HG02973 (cell line): ENCODE measurements at regions not wholly inside any gene's neighbourhood (a gene's known extent, or its start where the extent isn't known, plus 50 kb on each side); places are given as distances from the start of the nearest gene placed in this dataset.
A peak's percentile ranks its signal among the peaks of the same experiment; 100 is the strongest.

ENCODE experiments used
- ATAC-seq: cut with Tn5 transposase; IDR thresholded peaks from one replicate; pipeline ENCODE4 v1.9.1; 2021; ENCODE audit warnings: moderate library complexity; ENCODE audit not compliant: unreplicated experiment

DNA sequence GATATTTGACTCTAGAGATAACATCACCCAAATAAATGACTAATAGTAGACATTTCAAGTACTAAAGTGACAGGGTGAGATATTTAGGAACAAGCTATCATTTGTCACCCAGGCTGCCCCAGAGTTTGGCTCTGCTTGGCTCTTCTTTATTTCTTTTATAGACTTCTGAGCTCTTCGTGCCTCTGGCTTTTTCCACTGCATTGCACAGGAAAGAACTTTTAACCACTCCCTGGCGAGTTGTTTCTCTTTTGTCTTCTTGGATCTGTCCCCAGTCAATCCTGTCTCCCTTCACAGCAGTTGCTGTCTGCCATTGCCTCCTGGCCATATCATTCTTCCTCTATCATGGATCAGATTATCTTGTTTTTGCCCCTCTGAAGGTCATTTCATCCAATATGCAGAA is 339.2 kb upstream of the DCBLD2 start:
- no peak for ATAC-seq

GRCh38 chr3:99236576-99236975 is 335.1 kb upstream of the DCBLD2 start:
- ATAC-seq, result no peak

DNA sequence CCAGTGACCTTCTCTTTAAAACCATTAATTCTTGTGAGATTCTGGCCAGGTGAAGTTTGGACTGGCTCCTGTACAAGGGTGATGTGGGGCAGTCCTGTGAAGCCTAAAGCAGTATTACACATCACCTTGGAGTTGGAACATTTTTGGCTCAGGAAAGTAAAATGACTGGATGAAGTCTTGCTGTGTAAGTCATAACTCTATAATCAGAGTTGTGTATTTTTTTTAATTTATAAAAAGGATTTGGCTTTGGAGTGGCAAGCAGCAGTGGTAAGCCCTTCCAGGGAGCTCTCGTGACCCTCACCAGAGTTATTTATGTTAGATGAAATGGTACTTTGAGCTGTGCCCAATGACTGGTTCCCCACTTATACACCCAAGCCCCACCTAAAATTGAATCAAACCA is 331.2 kb upstream of the DCBLD2 start:
- no peak for ATAC-seq

DNA sequence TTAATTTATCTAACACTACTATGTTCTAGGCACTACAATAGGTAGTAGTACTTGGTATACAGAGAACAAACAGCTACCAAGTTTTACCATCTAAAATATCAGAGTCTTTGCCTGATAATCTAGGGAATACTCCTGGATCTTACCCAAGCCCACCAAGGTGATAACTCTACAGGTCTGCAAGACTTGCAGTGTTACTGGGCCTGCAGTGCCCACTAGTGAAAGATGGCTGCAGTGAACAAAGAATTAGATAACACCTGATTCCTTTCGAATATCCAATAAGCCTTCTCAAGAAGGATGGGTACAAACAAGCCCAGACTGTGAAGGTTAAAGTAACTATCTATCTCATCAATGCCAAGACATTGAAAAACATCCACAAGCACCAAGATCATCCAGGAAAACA is 317.0 kb upstream of the DCBLD2 start:
- no peak for ATAC-seq

GRCh38 chr3:99212969-99213368 is 311.5 kb upstream of the DCBLD2 start:
- ATAC-seq, result no peak

DNA sequence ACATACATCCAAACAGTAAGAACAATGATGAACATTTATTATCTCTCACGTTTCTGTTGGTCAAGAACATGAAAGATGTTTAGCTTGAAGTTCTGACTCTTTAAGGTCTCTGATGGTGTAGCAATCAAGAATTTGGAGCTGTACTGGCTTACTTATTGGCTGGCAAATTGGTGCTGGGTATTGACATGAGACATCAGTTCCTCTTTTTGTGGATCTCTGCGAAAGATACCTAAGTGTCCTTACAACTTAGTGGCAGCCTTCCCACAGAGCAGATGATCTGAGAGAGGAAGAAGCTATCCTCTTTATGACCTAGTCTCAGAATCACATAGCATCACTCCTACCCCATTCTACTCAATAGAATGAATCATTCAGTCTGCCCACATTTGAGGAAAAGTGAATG is 309.8 kb upstream of the DCBLD2 start:
- ATAC-seq, result no peak

- ATAC-seq, result no peak
Observed at GRCh38 chr3:99199021-99199420, 297.5 kb upstream of the DCBLD2 start.

DNA sequence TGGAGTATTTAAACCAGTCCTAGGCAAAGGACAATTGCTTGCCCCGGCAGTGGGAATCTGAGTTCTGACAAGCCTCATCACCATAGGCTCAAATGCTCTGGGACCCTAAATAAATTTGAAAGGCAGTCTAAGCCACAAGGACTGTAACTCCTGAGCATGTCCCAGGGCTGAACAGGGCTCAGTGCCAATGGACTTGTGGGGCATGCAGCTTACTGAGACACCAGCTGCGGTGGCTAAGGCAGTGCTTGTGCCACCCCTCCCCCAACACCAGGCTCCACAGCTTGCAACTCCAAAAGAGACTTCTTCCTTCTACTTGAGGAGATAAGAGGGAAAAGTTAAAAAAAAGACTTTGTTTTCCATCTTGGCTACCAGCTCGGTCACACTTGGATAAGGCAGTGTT is 289.7 kb upstream of the DCBLD2 start:
- no peak for ATAC-seq

DNA sequence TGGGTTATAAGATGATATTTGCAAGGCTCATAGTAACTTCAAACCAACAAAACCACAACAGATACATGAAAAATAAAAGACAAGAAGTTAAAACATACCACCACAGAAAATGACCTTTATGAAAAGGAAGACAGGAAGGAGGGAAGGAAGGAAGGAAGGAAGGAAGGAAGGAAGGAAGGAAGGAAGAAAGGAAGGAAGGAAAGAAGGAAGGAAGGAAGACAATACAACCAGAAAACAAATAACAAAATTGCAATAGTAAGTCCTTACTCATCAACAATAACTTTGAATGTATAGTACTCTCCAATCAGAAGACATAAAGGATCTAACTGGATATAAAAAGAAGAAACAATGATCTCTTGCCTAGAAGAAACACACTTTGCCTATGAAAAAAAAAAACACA is 287.4 kb upstream of the DCBLD2 start:
- no peak for ATAC-seq

DNA sequence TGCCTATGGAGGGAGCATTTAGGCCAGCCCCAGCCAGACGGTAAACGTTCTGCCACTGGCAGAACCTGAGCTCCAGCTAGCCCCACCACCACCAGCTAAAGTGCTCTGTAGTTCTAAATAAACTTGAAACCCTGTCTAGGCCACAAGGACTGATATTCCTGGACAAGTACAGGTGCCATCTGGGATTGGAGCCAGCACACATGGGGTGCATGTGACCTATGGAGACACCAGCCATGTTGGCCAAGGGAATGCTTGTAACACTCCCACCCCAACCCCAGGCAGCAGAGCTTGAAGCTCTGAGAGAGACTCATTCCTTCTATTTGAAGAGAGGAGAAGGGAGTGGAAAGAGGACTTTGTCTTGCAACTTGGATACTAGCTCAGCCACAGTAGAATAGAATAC is 284.5 kb upstream of the DCBLD2 start:
- ATAC-seq, result no peak

- ATAC-seq, result no peak
Observed at GRCh38 chr3:99176169-99176964, 274.9 kb upstream of the DCBLD2 start.

DNA sequence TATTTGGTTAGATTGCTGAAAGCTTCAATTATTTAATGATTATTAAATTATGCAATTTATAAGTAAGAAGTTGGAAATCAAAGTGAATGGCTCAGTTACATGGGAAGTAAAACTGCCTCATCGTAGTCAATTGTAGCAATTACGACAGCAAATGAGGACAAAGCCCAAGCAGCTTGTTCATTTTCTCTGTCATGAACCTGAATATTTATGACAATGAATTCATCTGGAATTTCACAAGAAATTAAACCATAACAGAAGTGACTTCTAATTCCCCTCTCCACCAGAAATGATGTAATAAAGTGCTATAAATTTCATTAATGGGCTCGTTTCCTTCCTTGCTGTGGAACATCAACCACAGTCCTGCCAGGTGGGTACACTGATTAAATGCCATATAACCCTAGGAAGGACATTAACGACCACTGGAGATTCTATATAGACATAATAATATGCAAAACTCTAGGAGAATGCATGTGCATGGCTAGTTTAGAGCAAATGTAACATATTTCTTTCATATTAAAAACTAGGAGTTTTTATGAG is 273.8 kb upstream of the DCBLD2 start:
- ATAC-seq, result no peak

DNA sequence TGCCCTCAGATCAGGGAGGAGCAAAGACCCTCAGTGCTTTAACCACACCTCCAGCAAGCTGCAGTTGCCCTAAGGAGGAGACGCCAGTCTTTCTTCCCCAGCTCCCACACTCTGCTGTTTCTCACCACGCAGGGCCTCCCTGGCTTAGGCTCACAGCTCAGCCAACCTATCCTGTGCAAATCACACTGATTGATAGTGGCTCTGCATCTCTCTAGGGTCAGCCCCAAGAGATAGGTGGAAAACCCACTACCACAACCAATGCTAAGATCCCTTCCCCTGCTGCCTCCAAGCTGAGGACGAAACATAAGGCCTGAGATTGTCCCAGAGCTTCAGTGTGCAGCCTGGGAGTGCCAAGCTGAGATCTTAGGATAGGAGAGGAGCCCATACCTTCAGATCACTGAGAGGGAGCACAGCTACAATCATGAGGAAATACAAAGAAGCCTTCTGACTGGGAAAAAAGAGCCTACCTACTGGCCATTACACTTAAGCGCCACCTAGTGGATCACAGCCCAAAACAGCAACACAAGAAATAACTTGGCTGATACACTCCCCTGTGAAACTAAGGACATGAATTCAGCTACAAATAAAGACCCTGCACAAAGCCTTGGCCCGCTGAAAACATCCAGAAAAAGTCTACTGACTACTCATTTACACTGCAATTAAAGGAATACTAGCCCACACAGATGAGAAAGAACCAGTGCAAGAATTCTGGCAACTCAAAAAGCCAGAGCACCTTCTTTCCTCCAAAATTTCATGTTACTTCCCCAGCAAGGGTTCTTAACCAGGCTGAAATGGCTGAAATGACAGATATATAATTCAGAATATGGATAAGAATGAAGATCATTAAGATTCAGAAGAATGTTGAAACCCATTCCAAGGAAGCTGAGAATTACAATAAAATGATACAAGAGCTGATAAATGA is 271.5 kb upstream of the DCBLD2 start:
- peak; percentile 71 for ATAC-seq

DNA sequence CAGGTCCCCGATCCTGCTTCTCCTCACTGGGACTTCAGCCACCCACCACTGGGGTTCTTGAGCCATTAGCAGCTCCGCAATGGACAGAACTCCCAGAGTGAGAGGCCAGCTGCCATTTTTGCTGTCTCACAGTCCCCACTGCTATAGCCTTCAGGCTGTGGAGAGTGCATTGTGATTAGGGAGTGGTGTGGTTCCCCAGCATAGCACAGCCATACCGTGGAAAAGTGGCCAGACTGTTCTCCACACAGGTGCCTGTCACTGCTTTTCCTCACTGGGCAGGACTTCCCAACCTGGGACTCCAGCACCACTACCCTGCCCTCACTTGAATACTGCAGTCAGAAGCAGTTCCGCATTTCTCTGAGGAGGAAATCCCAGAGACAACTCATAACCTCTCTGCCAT is 270.3 kb upstream of the DCBLD2 start:
- no peak for ATAC-seq

DNA sequence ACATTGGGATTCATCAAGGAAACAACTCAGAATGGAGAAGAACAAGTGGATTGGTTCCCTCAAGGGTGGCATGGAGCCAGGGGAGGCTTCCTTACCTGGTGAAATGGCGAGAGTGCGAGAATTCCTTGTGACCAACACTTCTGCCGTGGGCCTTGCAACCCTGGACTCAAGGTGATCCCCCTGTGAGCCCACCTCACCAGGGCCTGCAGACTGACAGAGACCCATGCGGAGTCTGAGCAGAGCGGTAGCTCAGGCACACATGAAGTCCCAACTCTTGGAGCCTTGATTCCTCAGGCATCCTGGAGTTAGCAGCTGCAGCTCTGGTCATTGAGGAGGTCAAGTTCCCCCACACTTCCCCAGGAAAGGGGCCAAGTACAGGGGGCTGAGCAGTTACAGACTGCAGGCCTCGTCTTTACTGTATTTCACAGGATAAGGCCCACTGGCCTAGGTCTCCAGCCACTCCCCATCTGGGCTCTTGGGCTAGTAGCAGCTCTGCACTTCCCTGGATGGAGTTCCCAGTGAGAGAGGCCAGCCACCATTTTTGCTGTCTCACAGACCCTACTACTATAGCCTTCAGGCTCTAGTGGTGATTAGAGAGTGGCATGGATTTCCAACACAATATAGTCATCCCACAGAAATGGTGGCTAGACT is 269.5 kb upstream of the DCBLD2 start:
- no peak for ATAC-seq

- no peak for ATAC-seq
Observed at GRCh38 chr3:99167071-99167470, 265.6 kb upstream of the DCBLD2 start.

DNA sequence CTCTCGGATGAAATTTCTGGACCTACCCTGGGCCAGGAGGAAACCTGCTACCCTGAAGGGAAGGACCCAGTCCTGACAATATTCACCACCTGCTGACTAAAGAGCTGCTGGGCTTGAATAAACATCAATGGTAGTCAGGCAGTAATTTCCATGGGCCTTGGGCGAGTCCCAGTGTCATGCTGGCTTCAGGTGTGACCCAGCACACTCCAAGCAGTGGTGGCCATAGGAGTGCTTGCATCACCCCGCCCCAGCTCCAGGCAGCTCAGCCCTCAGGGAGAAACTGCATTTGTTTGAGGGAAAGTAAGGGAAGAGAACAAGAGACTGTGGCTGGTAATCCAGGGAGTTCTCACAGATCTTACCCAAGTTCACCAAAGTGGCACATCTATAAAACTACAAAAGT is 261.8 kb upstream of the DCBLD2 start:
- no peak for ATAC-seq

DNA sequence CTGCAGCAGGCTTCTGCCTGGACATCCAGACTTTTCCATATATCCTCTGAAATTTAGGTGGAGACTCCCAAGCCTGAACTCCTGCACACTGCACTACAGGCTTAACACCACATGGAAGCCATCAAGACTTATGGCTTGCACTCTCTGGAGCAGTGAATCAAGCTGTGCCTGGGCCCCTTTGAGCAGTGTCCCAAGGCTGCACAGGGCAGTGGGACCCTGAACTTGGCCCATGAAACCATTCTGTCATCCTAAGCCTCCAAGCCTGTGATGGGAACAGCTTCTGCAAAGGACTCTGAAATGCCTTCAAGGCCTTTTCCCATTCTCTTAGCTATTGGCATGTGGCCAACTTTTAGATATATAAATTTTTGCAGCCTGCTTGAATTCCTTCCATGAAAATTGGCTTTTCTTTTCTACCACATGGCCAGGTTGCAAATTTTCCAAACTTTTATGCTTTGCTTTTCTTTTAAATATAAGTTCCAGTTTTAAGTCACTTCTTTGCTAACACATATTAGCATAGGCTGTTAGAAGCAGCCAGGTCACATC is 257.8 kb upstream of the DCBLD2 start:
- ATAC-seq, result no peak

DNA sequence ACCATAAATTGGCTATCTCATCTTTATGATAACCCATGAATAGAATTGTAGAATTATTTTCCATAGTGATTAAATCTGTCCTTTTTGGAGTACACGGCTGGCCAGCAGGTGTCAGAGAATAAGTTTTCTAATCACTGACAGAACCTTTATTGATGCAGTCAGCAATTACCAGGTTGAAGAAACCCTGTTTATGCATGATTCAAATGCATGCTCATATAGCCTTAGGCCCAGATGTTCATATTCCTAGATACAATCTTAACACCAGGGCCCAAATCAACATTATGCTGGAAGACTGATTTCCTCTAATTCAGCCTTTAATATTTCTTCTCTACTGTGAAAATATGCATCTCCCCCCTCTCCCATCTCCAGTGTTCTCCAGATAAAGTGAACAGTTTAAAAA is 243.5 kb upstream of the DCBLD2 start:
- ATAC-seq, result no peak

DNA sequence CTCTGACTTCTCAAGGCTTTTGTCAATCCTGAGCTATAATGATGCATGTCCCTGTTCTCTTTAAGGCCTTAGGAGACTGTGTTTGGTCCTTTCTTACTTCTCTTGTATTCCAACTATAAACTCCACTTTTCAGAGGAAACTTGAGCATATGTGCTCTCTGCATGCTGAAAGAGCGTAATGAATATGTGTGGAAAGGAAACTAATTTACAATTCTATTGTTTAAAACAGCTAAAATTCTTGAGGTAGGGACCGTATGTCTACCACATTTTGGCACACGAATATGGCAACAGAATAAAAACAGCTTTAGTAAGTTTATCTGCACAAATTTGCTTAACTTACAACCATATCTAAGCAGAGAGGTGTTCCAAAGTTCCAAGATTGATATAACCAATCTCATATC is 242.0 kb upstream of the DCBLD2 start:
- ATAC-seq, result no peak

GRCh38 chr3:99134986-99135385 is 233.5 kb upstream of the DCBLD2 start:
- ATAC-seq, result no peak
